C4-2B (cell line): ENCODE measurements at regions not wholly inside any gene's neighbourhood (a gene's known extent, or its start where the extent isn't known, plus 50 kb on each side); places are given as distances from the start of the nearest gene placed in this dataset.

ENCODE experiments used
- CTCF ChIP-seq: fragments of 450-650 bp; conservative IDR thresholded peaks from 2 replicates; pipeline ENCODE4 v1.5.1; 2017; ENCODE audit warnings: mild to moderate bottlenecking
- ZFX ChIP-seq: fragments of 450-650 bp; IDR thresholded peaks from 2 replicates; pipeline ENCODE4 v1.6.1; 2017

GRCh38 chr9:13991395-13991794 lies 322.5 kb downstream of the NFIB start:
- TF ChIP-seq CTCF (no peak), ZFX (no peak)
